ENCODE measurements at regions not wholly inside any gene's neighbourhood (a gene's known extent, or its start where the extent isn't known, plus 50 kb on each side); places are given as distances from the start of the nearest gene placed in this dataset.
A peak's percentile ranks its signal among the peaks of the same experiment; 100 is the strongest.
"Not testable (repeated sequence)": the region's sequence is repeated elsewhere in the genome, so short reads cannot be mapped to it uniquely, and the experiment has no call there.

GRCh38 chr21:14008436-14008835 lies 202.3 kb downstream of the LIPI start:
- intact Hi-C loops (cut with DNase I); H3K4me1 ChIP-seq (ENCODE audit: insufficient read depth); H3K36me3 ChIP-seq; H3K27me3 ChIP-seq; H3K4me3 ChIP-seq; DNase-seq; H3K27ac ChIP-seq; H3K9me3 ChIP-seq: not testable (repeated sequence)
- WGBS, 3 donors: 75 to 90% (median 88%) methylated on average over 5 of the region's 5 CpGs

- H3K27me3 ChIP-seq; H3K9me3 ChIP-seq; H3K4me3 ChIP-seq; DNase-seq; H3K27ac ChIP-seq; H3K36me3 ChIP-seq; H3K4me1 ChIP-seq (ENCODE audit: insufficient read depth); intact Hi-C loops (cut with DNase I): not testable (repeated sequence)
- WGBS, 3 donors: 89 to 93% (median 92%) methylated on average over 12 to 17 of the region's 17 CpGs
Observed at GRCh38 chr21:14008006-14008405, 202.7 kb downstream of the LIPI start.

GRCh38 chr21:14006144-14006543 lies 204.6 kb downstream of the LIPI start:
- H3K27ac ChIP-seq; H3K9me3 ChIP-seq; intact Hi-C loops (cut with DNase I); DNase-seq; H3K27me3 ChIP-seq; H3K36me3 ChIP-seq; H3K4me3 ChIP-seq; H3K4me1 ChIP-seq (ENCODE audit: insufficient read depth): not testable (repeated sequence)
- WGBS, 3 donors: 75 to 86% (median 77%) methylated on average over 4 to 6 of the region's 7 CpGs

GRCh38 chr21:13986996-13987958 lies 223.5 kb downstream of the LIPI start:
- 64 to 71% (median 70%) methylated on average over 7 to 8 of the region's 9 CpGs for WGBS, 3 donors
- H3K27ac ChIP-seq; H3K4me1 ChIP-seq (ENCODE audit: insufficient read depth); H3K36me3 ChIP-seq; DNase-seq; H3K27me3 ChIP-seq; H3K4me3 ChIP-seq; H3K9me3 ChIP-seq; intact Hi-C loops (cut with DNase I): not testable (repeated sequence)

GRCh38 chr21:13985865-13986863 lies 224.6 kb downstream of the LIPI start:
- H3K9me3 ChIP-seq; H3K4me3 ChIP-seq; H3K27ac ChIP-seq; intact Hi-C loops (cut with DNase I); H3K36me3 ChIP-seq; H3K27me3 ChIP-seq; DNase-seq; H3K4me1 ChIP-seq (ENCODE audit: insufficient read depth): not testable (repeated sequence)
- WGBS, 3 donors: 80 to 91% (median 84%) methylated on average over 10 of the region's 10 CpGs

GRCh38 chr21:13985137-13985864 lies 225.5 kb downstream of the LIPI start:
- H3K27ac ChIP-seq; H3K9me3 ChIP-seq; intact Hi-C loops (cut with DNase I); H3K4me1 ChIP-seq (ENCODE audit: insufficient read depth); H3K36me3 ChIP-seq; H3K4me3 ChIP-seq; H3K27me3 ChIP-seq: not testable (repeated sequence)
- 69 to 90% (median 75%) methylated on average over 9 of the region's 9 CpGs for WGBS, 3 donors
- peak in 1 of 5 donors; percentile 12 for DNase-seq

- H3K27me3 ChIP-seq; H3K27ac ChIP-seq; H3K9me3 ChIP-seq; H3K4me3 ChIP-seq; DNase-seq; H3K4me1 ChIP-seq (ENCODE audit: insufficient read depth); H3K36me3 ChIP-seq; intact Hi-C loops (cut with DNase I): not testable (repeated sequence)
- WGBS, 3 donors: 89 to 100% (median 100%) methylated on average over 2 to 5 of the region's 5 CpGs
Observed at GRCh38 chr21:13984728-13985127, 226.0 kb downstream of the LIPI start.

GRCh38 chr21:13981176-13982087 lies 229.3 kb downstream of the LIPI start:
- H3K4me1 ChIP-seq (ENCODE audit: insufficient read depth); intact Hi-C loops (cut with DNase I); H3K27me3 ChIP-seq; H3K27ac ChIP-seq; H3K36me3 ChIP-seq; DNase-seq; H3K9me3 ChIP-seq; H3K4me3 ChIP-seq: not testable (repeated sequence)
- 74 to 92% (median 82%) methylated on average over 19 to 44 of the region's 48 CpGs for WGBS, 3 donors

- peak overlapping the region; percentile 23 for H3K4me3 ChIP-seq
- H3K36me3 ChIP-seq; H3K4me1 ChIP-seq (ENCODE audit: insufficient read depth); H3K27me3 ChIP-seq; intact Hi-C loops (cut with DNase I); H3K9me3 ChIP-seq; H3K27ac ChIP-seq: not testable (repeated sequence)
- peak in 3 of 5 donors; percentile 46 to 70 (median 63) for DNase-seq
- WGBS, 3 donors: 8 to 31% (median 19%) methylated on average over 20 to 41 of the region's 42 CpGs
Observed at GRCh38 chr21:13980115-13980662, 230.6 kb downstream of the LIPI start.

GRCh38 chr21:13979608-13980007 lies 231.1 kb downstream of the LIPI start:
- not testable (repeated sequence) for H3K27ac ChIP-seq
- peak overlapping the region; percentile 23 for H3K4me3 ChIP-seq
- 23 to 67% (median 44%) methylated on average over 23 to 26 of the region's 26 CpGs for whole genome bisulfite sequencing, 3 donors

More at GRCh38 chr21:13979608-13980007, 231.1 kb downstream of the LIPI start:
- H3K4me1 ChIP-seq (ENCODE audit: insufficient read depth); intact Hi-C loops (cut with DNase I); H3K9me3 ChIP-seq; DNase-seq; H3K27me3 ChIP-seq; H3K36me3 ChIP-seq: not testable (repeated sequence)

Data from ovary (tissue), 7 donors.